GM23338 (cell line): ENCODE measurements at regions not wholly inside any gene's neighbourhood (a gene's known extent, or its start where the extent isn't known, plus 50 kb on each side); places are given as distances from the start of the nearest gene placed in this dataset.

Experiments used
- CREB1 ChIP-seq: fragments of 250-450 bp; sonication (Bioruptor Pico); IDR thresholded peaks from 2 replicates; pipeline ENCODE4 v1.5.0; 2020; ENCODE audit warnings: low read depth, mild to moderate bottlenecking, moderate library complexity
- CTCF ChIP-seq, 2 experiments: fragments of 200-600 bp in 1 of 2; sonication (generic) in 1 of 2; conservative IDR thresholded peaks; 2 replicates each; pipeline versions ENCODE4 v1.5.1 to v1.6.1; 2016 to 2017; ENCODE audit warnings: antibody characterized with exemption in 2 of 2, low read depth in 2 of 2, mild to moderate bottlenecking in 2 of 2, moderate library complexity in 1 of 2
- ETS1 ChIP-seq: IDR thresholded peaks from 2 replicates; pipeline ENCODE4 v1.6.1; 2016; ENCODE audit warnings: antibody characterized with exemption
- EZH2 ChIP-seq: fragments of 200-600 bp; sonication (generic); IDR thresholded peaks from one replicate; pipeline ENCODE4 v1.8.0; 2017; ENCODE audit warnings: antibody characterized with exemption, mild to moderate bottlenecking, low read depth; ENCODE audit not compliant: unreplicated experiment
- EZH2phosphoT487 ChIP-seq: fragments of 200-600 bp; sonication (generic); IDR thresholded peaks from one replicate; pipeline ENCODE4 v1.8.1; 2018; ENCODE audit warnings: antibody characterized with exemption; ENCODE audit not compliant: unreplicated experiment
- JUNB ChIP-seq: IDR thresholded peaks from one replicate; pipeline ENCODE4 v1.6.1; 2016; ENCODE audit warnings: antibody characterized with exemption; ENCODE audit not compliant: unreplicated experiment
- POLR2AphosphoS5 ChIP-seq: IDR thresholded peaks from 2 replicates; pipeline ENCODE4 v1.6.1; 2016; ENCODE audit warnings: antibody characterized with exemption, low read depth
- STAT1 ChIP-seq: IDR thresholded peaks from one replicate; pipeline ENCODE4 v1.6.1; 2016; ENCODE audit warnings: antibody characterized with exemption; ENCODE audit not compliant: unreplicated experiment
- ZNF114 ChIP-seq: fragments of 250-450 bp; sonication (Bioruptor Pico); IDR thresholded peaks from 2 replicates; pipeline ENCODE4 v1.5.0; 2020; ENCODE audit warnings: mild to moderate bottlenecking, moderate library complexity
- TF ChIP-seq, protein P1 (sequence below): IDR thresholded peaks from one replicate; pipeline ENCODE4 v1.6.1; 2018; ENCODE audit warnings: antibody characterized with exemption; ENCODE audit not compliant: unreplicated experiment

- TF ChIP-seq POLR2AphosphoS5 = no peak
- no peak for TF ChIP-seq CTCF (conservative IDR thresholded peaks at IDR 0.05; ENCODE audit: low read depth in 2 of 2)
- no peak for TF ChIP-seq ETS1
- TF ChIP-seq EZH2 = no peak
- no peak for TF ChIP-seq CREB1
- TF ChIP-seq, protein P1, sequence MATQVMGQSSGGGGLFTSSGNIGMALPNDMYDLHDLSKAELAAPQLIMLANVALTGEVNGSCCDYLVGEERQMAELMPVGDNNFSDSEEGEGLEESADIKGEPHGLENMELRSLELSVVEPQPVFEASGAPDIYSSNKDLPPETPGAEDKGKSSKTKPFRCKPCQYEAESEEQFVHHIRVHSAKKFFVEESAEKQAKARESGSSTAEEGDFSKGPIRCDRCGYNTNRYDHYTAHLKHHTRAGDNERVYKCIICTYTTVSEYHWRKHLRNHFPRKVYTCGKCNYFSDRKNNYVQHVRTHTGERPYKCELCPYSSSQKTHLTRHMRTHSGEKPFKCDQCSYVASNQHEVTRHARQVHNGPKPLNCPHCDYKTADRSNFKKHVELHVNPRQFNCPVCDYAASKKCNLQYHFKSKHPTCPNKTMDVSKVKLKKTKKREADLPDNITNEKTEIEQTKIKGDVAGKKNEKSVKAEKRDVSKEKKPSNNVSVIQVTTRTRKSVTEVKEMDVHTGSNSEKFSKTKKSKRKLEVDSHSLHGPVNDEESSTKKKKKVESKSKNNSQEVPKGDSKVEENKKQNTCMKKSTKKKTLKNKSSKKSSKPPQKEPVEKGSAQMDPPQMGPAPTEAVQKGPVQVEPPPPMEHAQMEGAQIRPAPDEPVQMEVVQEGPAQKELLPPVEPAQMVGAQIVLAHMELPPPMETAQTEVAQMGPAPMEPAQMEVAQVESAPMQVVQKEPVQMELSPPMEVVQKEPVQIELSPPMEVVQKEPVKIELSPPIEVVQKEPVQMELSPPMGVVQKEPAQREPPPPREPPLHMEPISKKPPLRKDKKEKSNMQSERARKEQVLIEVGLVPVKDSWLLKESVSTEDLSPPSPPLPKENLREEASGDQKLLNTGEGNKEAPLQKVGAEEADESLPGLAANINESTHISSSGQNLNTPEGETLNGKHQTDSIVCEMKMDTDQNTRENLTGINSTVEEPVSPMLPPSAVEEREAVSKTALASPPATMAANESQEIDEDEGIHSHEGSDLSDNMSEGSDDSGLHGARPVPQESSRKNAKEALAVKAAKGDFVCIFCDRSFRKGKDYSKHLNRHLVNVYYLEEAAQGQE = no peak
- no peak for TF ChIP-seq STAT1
- TF ChIP-seq ZNF114 = no peak
- no peak for TF ChIP-seq EZH2phosphoT487
- TF ChIP-seq JUNB = no peak
Observed at GRCh38 chr4:31651541-31651940, 931.4 kb downstream of the PCDH7 start.
